ENCODE measurements at regions not wholly inside any gene's neighbourhood (a gene's known extent, or its start where the extent isn't known, plus 50 kb on each side); places are given as distances from the start of the nearest gene placed in this dataset.

DNA sequence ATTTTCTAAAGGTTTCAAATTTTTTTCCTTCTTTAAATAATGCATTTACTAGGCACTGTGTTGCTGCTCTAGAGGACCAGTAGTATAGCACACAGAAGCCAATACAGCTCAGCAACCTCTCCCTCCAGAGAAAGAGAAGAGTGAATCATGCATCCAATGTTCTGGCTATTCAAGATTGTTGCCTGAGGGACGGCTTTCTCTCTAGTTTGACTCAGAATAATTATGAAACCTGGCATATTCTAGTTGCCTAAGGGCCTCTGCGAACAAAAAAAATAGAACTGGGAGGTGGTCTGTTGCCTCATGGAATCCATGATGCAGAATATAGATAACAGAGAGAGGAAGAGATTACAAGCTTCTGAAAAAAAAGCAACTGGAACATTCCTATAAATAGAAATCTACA, 1233.3 kb upstream of the PABPC4L start:
- ChIA-PET POLR2A (no interaction called here), CTCF (interaction anchor here (1.1 to 3.7 kb wide), 2 partner anchors 10 to 16 kb away, joined by 3 to 12 read pairs; no protein-coding TSS in a partner anchor)
- no peaks in the 10 kb centered on the region for H3K36me3 ChIP-seq (ENCODE audit: control insufficient read depth in 2 of 2, extremely low read depth in 1 of 2, insufficient read depth in 2 of 2, low read length in 2 of 2)
- no peaks in the 10 kb centered on the region for H3K9me1 ChIP-seq (replicated peaks; ENCODE audit: control insufficient read depth, extremely low read depth, insufficient read depth, low read length)
- DNase-seq (ENCODE audit: low read depth, low spot score) (no peak), FAIRE-seq (no peak)
- BruUV-seq (replicated peaks): no TSS peak
- no peak overlapping the region for H3K4me2 ChIP-seq (ENCODE audit: insufficient read depth, low read length)
- no peaks in the 10 kb centered on the region for H3K9me3 ChIP-seq (replicated peaks; ENCODE audit: control insufficient read depth, insufficient read depth, low read length)
- H4K20me1 ChIP-seq (replicated peaks; ENCODE audit: control insufficient read depth, extremely low read depth, insufficient read depth, low read length): no peaks in the 10 kb centered on the region
- no peak overlapping the region for H2AFZ ChIP-seq (ENCODE audit: low read depth, low read length)
- no peak overlapping the region for H3K4me3 ChIP-seq (replicated peaks in 1 of 3; ENCODE audit: insufficient read depth in 1 of 3, low read depth in 1 of 3, low read length in 3 of 3)
- intact Hi-C loops (cut with micrococcal nuclease): no loop called here
- no peaks in the 10 kb centered on the region for H3K4me1 ChIP-seq (ENCODE audit: control insufficient read depth, extremely low read depth, insufficient read depth, low read length)
- no peaks in the 10 kb centered on the region for H3K79me2 ChIP-seq (ENCODE audit: control insufficient read depth, insufficient read depth, low read length)
- no peak overlapping the region for H3K9ac ChIP-seq (replicated peaks; ENCODE audit: extremely low read depth, insufficient read depth, low read length)
- no peak for TF ChIP-seq EZH2 (IDR thresholded peaks at IDR 0.05; ENCODE audit: borderline replicate concordance, low read depth, low read length, severe bottlenecking)
- no peak for TF ChIP-seq GATA2 (IDR thresholded peaks at IDR 0.05; ENCODE audit: insufficient read depth, insufficient read length, low read depth, low read length)
- TF ChIP-seq, protein P1, sequence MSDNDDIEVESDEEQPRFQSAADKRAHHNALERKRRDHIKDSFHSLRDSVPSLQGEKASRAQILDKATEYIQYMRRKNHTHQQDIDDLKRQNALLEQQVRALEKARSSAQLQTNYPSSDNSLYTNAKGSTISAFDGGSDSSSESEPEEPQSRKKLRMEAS (IDR thresholded peaks at IDR 0.05; ENCODE audit: insufficient read depth, insufficient read length): no peak
- TF ChIP-seq POLR2A (IDR thresholded peaks at IDR 0.05; ENCODE audit: low read depth, low read length): no peak
- TF ChIP-seq POLR2AphosphoS5 (IDR thresholded peaks at IDR 0.05; ENCODE audit: insufficient read depth, low read depth, low read length): no peak
- TF ChIP-seq FOS (IDR thresholded peaks at IDR 0.05; ENCODE audit: borderline replicate concordance, insufficient read depth, low read length): no peak
- TF ChIP-seq JUN (IDR thresholded peaks at IDR 0.05; ENCODE audit: borderline replicate concordance, insufficient read depth, insufficient read length, low read depth): no peak
- TF ChIP-seq, protein P2, sequence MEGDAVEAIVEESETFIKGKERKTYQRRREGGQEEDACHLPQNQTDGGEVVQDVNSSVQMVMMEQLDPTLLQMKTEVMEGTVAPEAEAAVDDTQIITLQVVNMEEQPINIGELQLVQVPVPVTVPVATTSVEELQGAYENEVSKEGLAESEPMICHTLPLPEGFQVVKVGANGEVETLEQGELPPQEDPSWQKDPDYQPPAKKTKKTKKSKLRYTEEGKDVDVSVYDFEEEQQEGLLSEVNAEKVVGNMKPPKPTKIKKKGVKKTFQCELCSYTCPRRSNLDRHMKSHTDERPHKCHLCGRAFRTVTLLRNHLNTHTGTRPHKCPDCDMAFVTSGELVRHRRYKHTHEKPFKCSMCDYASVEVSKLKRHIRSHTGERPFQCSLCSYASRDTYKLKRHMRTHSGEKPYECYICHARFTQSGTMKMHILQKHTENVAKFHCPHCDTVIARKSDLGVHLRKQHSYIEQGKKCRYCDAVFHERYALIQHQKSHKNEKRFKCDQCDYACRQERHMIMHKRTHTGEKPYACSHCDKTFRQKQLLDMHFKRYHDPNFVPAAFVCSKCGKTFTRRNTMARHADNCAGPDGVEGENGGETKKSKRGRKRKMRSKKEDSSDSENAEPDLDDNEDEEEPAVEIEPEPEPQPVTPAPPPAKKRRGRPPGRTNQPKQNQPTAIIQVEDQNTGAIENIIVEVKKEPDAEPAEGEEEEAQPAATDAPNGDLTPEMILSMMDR (IDR thresholded peaks at IDR 0.05; ENCODE audit: extremely low read depth in 1 of 2, insufficient read depth in 1 of 2, low read depth in 1 of 2, low read length in 2 of 2): no peak
- TF ChIP-seq MYC (IDR thresholded peaks at IDR 0.05; ENCODE audit: low read depth, low read length): no peak
- no peak overlapping the region for H3K27ac ChIP-seq (ENCODE audit: insufficient read depth, low read depth, low read length)
- no peaks in the 10 kb centered on the region for H3K27me3 ChIP-seq (ENCODE audit: control insufficient read depth in 2 of 2, insufficient read depth in 2 of 2, low read length in 2 of 2)
- dilution Hi-C loops (cut with MboI; ENCODE audit: extremely low pct_ligation_motif_present, low sequenced_read_pairs): no loop called here
